ENCODE measurements at regions not wholly inside any gene's neighbourhood (a gene's known extent, or its start where the extent isn't known, plus 50 kb on each side); places are given as distances from the start of the nearest gene placed in this dataset.
"Not testable (repeated sequence)": the region's sequence is repeated elsewhere in the genome, so short reads cannot be mapped to it uniquely, and the experiment has no call there.

GRCh38 chr10:21039721-21040120 lies 142.6 kb upstream of the NEBL start:
- Histone ChIP-seq H3K9me3 (ENCODE audit: insufficient read depth, low read length) (no peaks in the 10 kb centered on the region), H3K4me2 (ENCODE audit: low read length) (no peak overlapping the region), H3K4me3 (ENCODE audit: low read length) (no peak overlapping the region), H3K9ac (ENCODE audit: low read length) (no peak overlapping the region), H2AFZ (ENCODE audit: low read depth, low read length) (no peak overlapping the region), H4K20me1 (ENCODE audit: insufficient read depth, low read length) (no peaks in the 10 kb centered on the region), H3K27ac (ENCODE audit: low read length) (no peak overlapping the region), H3K27me3 (ENCODE audit: low read depth, low read length) (no peaks in the 10 kb centered on the region), H3K36me3 (replicated peaks; ENCODE audit: low read depth, low read length) (no peaks in the 10 kb centered on the region), H3K79me2 (ENCODE audit: low read length) (no peaks in the 10 kb centered on the region), H3K4me1 (ENCODE audit: low read length) (no peaks in the 10 kb centered on the region)
- TF ChIP-seq EZH2phosphoT487 (IDR thresholded peaks at IDR 0.05; ENCODE audit: low read depth), result no peak
- TF ChIP-seq, protein P1, sequence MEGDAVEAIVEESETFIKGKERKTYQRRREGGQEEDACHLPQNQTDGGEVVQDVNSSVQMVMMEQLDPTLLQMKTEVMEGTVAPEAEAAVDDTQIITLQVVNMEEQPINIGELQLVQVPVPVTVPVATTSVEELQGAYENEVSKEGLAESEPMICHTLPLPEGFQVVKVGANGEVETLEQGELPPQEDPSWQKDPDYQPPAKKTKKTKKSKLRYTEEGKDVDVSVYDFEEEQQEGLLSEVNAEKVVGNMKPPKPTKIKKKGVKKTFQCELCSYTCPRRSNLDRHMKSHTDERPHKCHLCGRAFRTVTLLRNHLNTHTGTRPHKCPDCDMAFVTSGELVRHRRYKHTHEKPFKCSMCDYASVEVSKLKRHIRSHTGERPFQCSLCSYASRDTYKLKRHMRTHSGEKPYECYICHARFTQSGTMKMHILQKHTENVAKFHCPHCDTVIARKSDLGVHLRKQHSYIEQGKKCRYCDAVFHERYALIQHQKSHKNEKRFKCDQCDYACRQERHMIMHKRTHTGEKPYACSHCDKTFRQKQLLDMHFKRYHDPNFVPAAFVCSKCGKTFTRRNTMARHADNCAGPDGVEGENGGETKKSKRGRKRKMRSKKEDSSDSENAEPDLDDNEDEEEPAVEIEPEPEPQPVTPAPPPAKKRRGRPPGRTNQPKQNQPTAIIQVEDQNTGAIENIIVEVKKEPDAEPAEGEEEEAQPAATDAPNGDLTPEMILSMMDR (IDR thresholded peaks at IDR 0.05; ENCODE audit: low read depth, low read length), result no peak

GRCh38 chr10:21036757-21037156 lies 139.6 kb upstream of the NEBL start:
- H3K36me3 ChIP-seq (replicated peaks; ENCODE audit: low read depth, low read length), result no peaks in the 10 kb centered on the region

DNA sequence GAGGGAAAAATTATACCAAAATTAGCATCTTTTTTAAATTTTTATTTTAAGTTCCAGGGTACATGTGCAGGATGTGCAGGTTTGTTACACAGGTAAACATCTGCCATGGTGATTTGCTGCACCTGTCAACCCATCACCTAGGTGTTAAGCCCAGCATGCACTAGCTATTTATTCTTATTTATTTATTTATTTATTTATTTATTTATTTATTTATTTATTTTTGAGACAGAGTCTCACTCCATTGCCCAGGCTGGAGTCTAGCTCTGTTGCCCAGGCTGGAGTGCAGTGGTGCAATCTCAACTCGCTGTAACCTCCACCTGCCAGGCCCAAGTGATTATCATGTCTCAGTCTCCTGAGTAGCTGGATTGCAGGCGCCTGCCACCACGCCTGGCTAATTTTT lies 137.7 kb upstream of the NEBL start:
- not testable (repeated sequence) for H3K27ac ChIP-seq (ENCODE audit: low read length); H3K79me2 ChIP-seq (ENCODE audit: low read length); H3K27me3 ChIP-seq (ENCODE audit: low read depth, low read length); H4K20me1 ChIP-seq (ENCODE audit: insufficient read depth, low read length); H3K4me2 ChIP-seq (ENCODE audit: low read length); H3K9ac ChIP-seq (ENCODE audit: low read length); H3K4me3 ChIP-seq (ENCODE audit: low read length); H3K9me3 ChIP-seq (ENCODE audit: insufficient read depth, low read length); H2AFZ ChIP-seq (ENCODE audit: low read depth, low read length); H3K4me1 ChIP-seq (ENCODE audit: low read length); H3K36me3 ChIP-seq (replicated peaks; ENCODE audit: low read depth, low read length)

More at GRCh38 chr10:21036757-21037156, 139.6 kb upstream of the NEBL start:
- H3K4me2 ChIP-seq (ENCODE audit: low read length), result no peak overlapping the region
- no peaks in the 10 kb centered on the region for H3K27me3 ChIP-seq (ENCODE audit: low read depth, low read length)
- no peaks in the 10 kb centered on the region for H3K4me1 ChIP-seq (ENCODE audit: low read length)
- H3K9ac ChIP-seq (ENCODE audit: low read length), result no peak overlapping the region
- no peaks in the 10 kb centered on the region for H4K20me1 ChIP-seq (ENCODE audit: insufficient read depth, low read length)
- H3K4me3 ChIP-seq (ENCODE audit: low read length), result no peak overlapping the region
- no peak overlapping the region for H2AFZ ChIP-seq (ENCODE audit: low read depth, low read length)
- no peaks in the 10 kb centered on the region for H3K79me2 ChIP-seq (ENCODE audit: low read length)
- no peak overlapping the region for H3K27ac ChIP-seq (ENCODE audit: low read length)
- H3K9me3 ChIP-seq (ENCODE audit: insufficient read depth, low read length), result no peaks in the 10 kb centered on the region
- TF ChIP-seq, protein P1 (IDR thresholded peaks at IDR 0.05; ENCODE audit: low read depth, low read length), result no peak
- no peak for TF ChIP-seq EZH2phosphoT487 (IDR thresholded peaks at IDR 0.05; ENCODE audit: low read depth)

DNA sequence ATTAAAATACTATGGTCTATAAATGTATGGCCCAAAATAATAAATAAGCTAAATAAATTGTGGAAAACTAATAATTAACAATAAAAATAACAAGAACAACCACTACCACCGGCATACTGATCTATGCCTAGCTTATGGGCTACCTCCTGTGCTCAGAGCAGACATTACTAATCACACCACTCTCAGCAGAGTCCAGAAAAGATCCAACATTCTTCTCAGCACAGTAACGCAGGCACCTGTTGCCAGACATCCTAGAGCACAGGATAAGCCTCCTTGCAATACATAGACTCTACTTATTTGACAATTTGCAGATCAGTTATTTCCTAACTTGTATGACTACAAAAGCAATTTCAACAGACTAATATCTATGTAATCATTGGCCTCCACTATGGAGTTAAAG lies 137.1 kb upstream of the NEBL start:
- Histone ChIP-seq H2AFZ (ENCODE audit: low read depth, low read length) (no peak overlapping the region), H3K36me3 (replicated peaks; ENCODE audit: low read depth, low read length) (no peaks in the 10 kb centered on the region), H3K79me2 (ENCODE audit: low read length) (no peaks in the 10 kb centered on the region), H3K9me3 (ENCODE audit: insufficient read depth, low read length) (no peaks in the 10 kb centered on the region), H3K27me3 (ENCODE audit: low read depth, low read length) (no peaks in the 10 kb centered on the region), H3K4me2 (ENCODE audit: low read length) (no peak overlapping the region), H3K9ac (ENCODE audit: low read length) (no peak overlapping the region), H3K27ac (ENCODE audit: low read length) (no peak overlapping the region), H3K4me3 (ENCODE audit: low read length) (no peak overlapping the region), H4K20me1 (ENCODE audit: insufficient read depth, low read length) (no peaks in the 10 kb centered on the region), H3K4me1 (ENCODE audit: low read length) (no peaks in the 10 kb centered on the region)
- no peak for TF ChIP-seq EZH2phosphoT487 (IDR thresholded peaks at IDR 0.05; ENCODE audit: low read depth)
- TF ChIP-seq, protein P1 (IDR thresholded peaks at IDR 0.05; ENCODE audit: low read depth, low read length), result no peak

All from OCI-LY3 (cell line).